Parathyroid adenoma (tissue), 2 donors: ENCODE measurements at regions not wholly inside any gene's neighbourhood (a gene's known extent, or its start where the extent isn't known, plus 50 kb on each side); places are given as distances from the start of the nearest gene placed in this dataset.

Source experiments
- H2AFZ ChIP-seq: fragments of 300-600 bp; sonication (generic); one replicate; pipeline ENCODE4 v1.7.0; 2017; ENCODE audit warnings: antibody characterized with exemption, mild to moderate bottlenecking
- H3K27ac ChIP-seq: fragments of 300-600 bp; sonication (generic); one replicate; pipeline ENCODE4 v1.7.0; 2017
- H3K27me3 ChIP-seq: fragments of 300-600 bp; sonication (generic); one replicate; pipeline ENCODE4 v1.7.0; 2017; ENCODE audit warnings: low read length; ENCODE audit not compliant: control insufficient read depth, insufficient read depth
- H3K36me3 ChIP-seq: fragments of 300-600 bp; sonication (generic); one replicate; pipeline ENCODE4 v1.7.0; 2017; ENCODE audit warnings: low read length; ENCODE audit not compliant: control insufficient read depth, insufficient read depth
- H3K4me1 ChIP-seq: fragments of 300-600 bp; sonication (generic); one replicate; pipeline ENCODE4 v1.7.0; 2017; ENCODE audit warnings: control low read depth
- H3K4me2 ChIP-seq: fragments of 300-600 bp; sonication (generic); one replicate; pipeline ENCODE4 v1.7.0; 2017; ENCODE audit warnings: low read length
- H3K4me3 ChIP-seq: fragments of 300-600 bp; sonication (generic); one replicate; pipeline ENCODE4 v1.7.0; 2017; ENCODE audit warnings: low read depth, low read length
- H3K79me2 ChIP-seq: fragments of 300-600 bp; sonication (generic); one replicate; pipeline ENCODE4 v1.7.0; 2017; ENCODE audit warnings: control low read depth
- H3K9ac ChIP-seq: fragments of 300-600 bp; sonication (generic); one replicate; pipeline ENCODE4 v1.7.0; 2017; ENCODE audit warnings: mild to moderate bottlenecking
- H3K9me3 ChIP-seq: fragments of 300-600 bp; sonication (generic); one replicate; pipeline ENCODE4 v1.7.0; 2017; ENCODE audit warnings: low read length; ENCODE audit not compliant: control insufficient read depth
- CTCF ChIP-seq: fragments of 300-600 bp; sonication (generic); IDR thresholded peaks from one replicate; pipeline ENCODE4 v1.7.0; 2017; ENCODE audit warnings: antibody characterized with exemption, mild to moderate bottlenecking
- donor health status: primary hyperparathyroidism.

GRCh38 chr15:95624616-95625361 is 705.7 kb upstream of the NR2F2 start:
- H3K79me2 ChIP-seq = no peaks in the 10 kb centered on the region
- H3K9ac ChIP-seq = no peak overlapping the region
- TF ChIP-seq CTCF = no peak
- H3K27me3 ChIP-seq = no peaks in the 10 kb centered on the region
- H3K27ac ChIP-seq = peak overlapping the region; percentile 11
- H2AFZ ChIP-seq = no peak overlapping the region
- H3K9me3 ChIP-seq = no peaks in the 10 kb centered on the region
- no peaks in the 10 kb centered on the region for H3K4me1 ChIP-seq
- no peak overlapping the region for H3K4me2 ChIP-seq
- no peaks in the 10 kb centered on the region for H3K36me3 ChIP-seq
- no peak overlapping the region for H3K4me3 ChIP-seq

- no peaks in the 10 kb centered on the region for H3K79me2 ChIP-seq
- no peak for TF ChIP-seq CTCF
- H3K4me2 ChIP-seq = no peak overlapping the region
- peak overlapping the region; percentile 15 for H2AFZ ChIP-seq
- H3K9me3 ChIP-seq = no peaks in the 10 kb centered on the region
- H3K9ac ChIP-seq = no peak overlapping the region
- H3K4me1 ChIP-seq = no peaks in the 10 kb centered on the region
- H3K4me3 ChIP-seq = no peak overlapping the region
- H3K36me3 ChIP-seq = no peaks in the 10 kb centered on the region
- H3K27me3 ChIP-seq = no peaks in the 10 kb centered on the region
- peak overlapping the region; percentile 1 for H3K27ac ChIP-seq
Measured at GRCh38 chr15:95626501-95627361, 703.8 kb upstream of the NR2F2 start.

- no peak overlapping the region for H3K4me2 ChIP-seq
- no peak overlapping the region for H3K9ac ChIP-seq
- H3K79me2 ChIP-seq = no peaks in the 10 kb centered on the region
- H3K36me3 ChIP-seq = no peaks in the 10 kb centered on the region
- no peak overlapping the region for H3K4me3 ChIP-seq
- no peak overlapping the region for H2AFZ ChIP-seq
- H3K4me1 ChIP-seq = no peaks in the 10 kb centered on the region
- TF ChIP-seq CTCF = no peak
- no peaks in the 10 kb centered on the region for H3K9me3 ChIP-seq
- no peaks in the 10 kb centered on the region for H3K27me3 ChIP-seq
- H3K27ac ChIP-seq = no peak overlapping the region
Measured at GRCh38 chr15:95629503-95630168, 700.9 kb upstream of the NR2F2 start.

GRCh38 chr15:95630683-95631082 is 699.8 kb upstream of the NR2F2 start:
- Histone ChIP-seq H3K27ac (no peak overlapping the region), H3K36me3 (no peaks in the 10 kb centered on the region), H3K9ac (no peak overlapping the region), H3K4me3 (no peak overlapping the region), H3K79me2 (no peaks in the 10 kb centered on the region), H2AFZ (no peak overlapping the region), H3K4me1 (no peaks in the 10 kb centered on the region), H3K9me3 (no peaks in the 10 kb centered on the region), H3K4me2 (no peak overlapping the region), H3K27me3 (no peaks in the 10 kb centered on the region)
- TF ChIP-seq CTCF = no peak
